Natural killer cell treated with Interleukin-12 subunit alpha and Interleukin-12 subunit beta and Interleukin-15 and Interleukin-18, amount 100 ng/mL, for 72 hours (primary cell): ENCODE measurements at regions not wholly inside any gene's neighbourhood (a gene's known extent, or its start where the extent isn't known, plus 50 kb on each side); places are given as distances from the start of the nearest gene placed in this dataset.

Source experiments
- ATAC-seq, 2 donors: fragments of 150-1000 bp; cut with Tn5 transposase in 1 of 2; sonication (Bioruptor Pico), chemical (Tn5 transposase) in 1 of 2; 2 replicates each; pipeline ENCODE4 v1.10.0; 2021
- DNase-seq: peaks from one replicate; pipeline ENCODE4 v3.0.0; 2022; ENCODE audit warnings: low spot score
- H3K27ac Mint-ChIP-seq, 2 donors: 1 replicate in 1 of 2; 2 replicates in 1 of 2; pipeline ENCODE4 v1.8.0; 2022; ENCODE audit warnings: mixed read lengths in 2 of 2, mild to moderate bottlenecking in 1 of 2, moderate library complexity in 1 of 2
- H3K27me3 Mint-ChIP-seq, 2 donors: 1 replicate in 1 of 2; 2 replicates in 1 of 2; pipeline ENCODE4 v1.8.0; 2022; ENCODE audit warnings: mixed read lengths in 2 of 2
- H3K36me3 Mint-ChIP-seq: one replicate; pipeline ENCODE4 v1.8.0; 2022; ENCODE audit warnings: mixed read lengths
- H3K4me1 Mint-ChIP-seq, 2 donors: 1 replicate in 1 of 2; 2 replicates in 1 of 2; pipeline ENCODE4 v1.8.0; 2022; ENCODE audit warnings: low read depth in 2 of 2, mixed read lengths in 2 of 2, mild to moderate bottlenecking in 1 of 2
- H3K4me3 Mint-ChIP-seq: one replicate; pipeline ENCODE4 v1.8.0; 2022; ENCODE audit warnings: mixed read lengths
- H3K9me3 Mint-ChIP-seq: 2 replicates; pipeline ENCODE4 v1.8.0; 2022; ENCODE audit warnings: mixed read lengths

- no peak overlapping the region for H3K27ac Mint-ChIP-seq
- H3K27me3 Mint-ChIP-seq = no peaks in the 10 kb centered on the region
Observed at GRCh38 chr4:181161669-181162068, 1081.5 kb upstream of the TENM3 start.

GRCh38 chr4:181162266-181162665, 1080.9 kb upstream of the TENM3 start:
- H3K36me3 Mint-ChIP-seq = no peaks in the 10 kb centered on the region
- ATAC-seq = no peak
- H3K9me3 Mint-ChIP-seq = peaks cover 11% of the 10 kb centered on the region
- no peak overlapping the region for H3K27ac Mint-ChIP-seq
- H3K27me3 Mint-ChIP-seq = no peaks in the 10 kb centered on the region
- H3K4me1 Mint-ChIP-seq = no peaks in the 10 kb centered on the region
- H3K4me3 Mint-ChIP-seq = no peak overlapping the region
- no peak for DNase-seq

More at GRCh38 chr4:181161669-181162068, 1081.5 kb upstream of the TENM3 start:
- ATAC-seq = no peak
- H3K36me3 Mint-ChIP-seq = no peaks in the 10 kb centered on the region
- H3K4me3 Mint-ChIP-seq = no peak overlapping the region
- no peaks in the 10 kb centered on the region for H3K4me1 Mint-ChIP-seq
- peaks cover 11% of the 10 kb centered on the region for H3K9me3 Mint-ChIP-seq
- DNase-seq = no peak

GRCh38 chr4:181162676-181163075, 1080.5 kb upstream of the TENM3 start:
- no peak for DNase-seq
- Mint-ChIP-seq H3K27ac (no peak overlapping the region), H3K36me3 (no peaks in the 10 kb centered on the region), H3K4me3 (no peak overlapping the region), H3K9me3 (peaks cover 11% of the 10 kb centered on the region), H3K4me1 (no peaks in the 10 kb centered on the region), H3K27me3 (no peaks in the 10 kb centered on the region)
- ATAC-seq = no peak

- H3K27ac Mint-ChIP-seq = no peak overlapping the region
- ATAC-seq = no peak
- no peak overlapping the region for H3K4me3 Mint-ChIP-seq
- peaks cover 10% of the 10 kb centered on the region for H3K9me3 Mint-ChIP-seq
- no peak for DNase-seq
- no peaks in the 10 kb centered on the region for H3K4me1 Mint-ChIP-seq
- no peaks in the 10 kb centered on the region for H3K27me3 Mint-ChIP-seq
- H3K36me3 Mint-ChIP-seq = no peaks in the 10 kb centered on the region
Observed at GRCh38 chr4:181166742-181167399, 1076.3 kb upstream of the TENM3 start.

- no peak for ATAC-seq
- H3K36me3 Mint-ChIP-seq = no peaks in the 10 kb centered on the region
- no peak for DNase-seq
- no peaks in the 10 kb centered on the region for H3K4me1 Mint-ChIP-seq
- H3K27me3 Mint-ChIP-seq = no peaks in the 10 kb centered on the region
- H3K9me3 Mint-ChIP-seq = peaks cover 10% of the 10 kb centered on the region
- no peak overlapping the region for H3K4me3 Mint-ChIP-seq
- H3K27ac Mint-ChIP-seq = no peak overlapping the region
Observed at GRCh38 chr4:181168011-181168805, 1075.0 kb upstream of the TENM3 start.

- no peaks in the 10 kb centered on the region for H3K27me3 Mint-ChIP-seq
- H3K27ac Mint-ChIP-seq = no peak overlapping the region
- H3K4me3 Mint-ChIP-seq = no peak overlapping the region
- H3K9me3 Mint-ChIP-seq = peaks cover 6% of the 10 kb centered on the region
- DNase-seq = no peak
- ATAC-seq = no peak
- no peaks in the 10 kb centered on the region for H3K36me3 Mint-ChIP-seq
- no peaks in the 10 kb centered on the region for H3K4me1 Mint-ChIP-seq
Observed at GRCh38 chr4:181173046-181173445, 1070.2 kb upstream of the TENM3 start.

GRCh38 chr4:181176306-181176705, 1066.9 kb upstream of the TENM3 start:
- Mint-ChIP-seq H3K4me1 (no peaks in the 10 kb centered on the region), H3K4me3 (no peak overlapping the region), H3K36me3 (no peaks in the 10 kb centered on the region), H3K9me3 (peaks cover 4% of the 10 kb centered on the region), H3K27ac (no peak overlapping the region), H3K27me3 (no peaks in the 10 kb centered on the region)
- DNase-seq = no peak
- ATAC-seq = no peak

- Mint-ChIP-seq H3K27ac (no peak overlapping the region), H3K36me3 (peaks cover 4% of the 10 kb centered on the region), H3K27me3 (no peaks in the 10 kb centered on the region), H3K4me1 (no peaks in the 10 kb centered on the region), H3K4me3 (no peak overlapping the region), H3K9me3 (peaks cover 14% of the 10 kb centered on the region)
- no peak for ATAC-seq
- DNase-seq = no peak
Observed at GRCh38 chr4:181181331-181181730, 1061.9 kb upstream of the TENM3 start.

GRCh38 chr4:181189751-181190150, 1053.5 kb upstream of the TENM3 start:
- H3K27ac Mint-ChIP-seq = no peak overlapping the region
- H3K36me3 Mint-ChIP-seq = no peaks in the 10 kb centered on the region
- DNase-seq = no peak
- H3K4me3 Mint-ChIP-seq = no peak overlapping the region
- no peak for ATAC-seq
- H3K9me3 Mint-ChIP-seq = peaks cover 5% of the 10 kb centered on the region
- no peaks in the 10 kb centered on the region for H3K4me1 Mint-ChIP-seq
- no peaks in the 10 kb centered on the region for H3K27me3 Mint-ChIP-seq

GRCh38 chr4:181193131-181193930, 1049.9 kb upstream of the TENM3 start:
- Mint-ChIP-seq H3K9me3 (no peaks in the 10 kb centered on the region), H3K27ac (no peak overlapping the region), H3K27me3 (no peaks in the 10 kb centered on the region), H3K36me3 (no peaks in the 10 kb centered on the region), H3K4me3 (no peak overlapping the region), H3K4me1 (no peaks in the 10 kb centered on the region)
- ATAC-seq (no peak), DNase-seq (no peak)

GRCh38 chr4:181194096-181194495, 1049.1 kb upstream of the TENM3 start:
- no peak overlapping the region for H3K27ac Mint-ChIP-seq
- DNase-seq = no peak
- H3K4me1 Mint-ChIP-seq = no peaks in the 10 kb centered on the region
- H3K9me3 Mint-ChIP-seq = no peaks in the 10 kb centered on the region
- ATAC-seq = no peak
- no peaks in the 10 kb centered on the region for H3K36me3 Mint-ChIP-seq
- H3K4me3 Mint-ChIP-seq = no peak overlapping the region
- no peaks in the 10 kb centered on the region for H3K27me3 Mint-ChIP-seq

GRCh38 chr4:181200076-181200475, 1043.1 kb upstream of the TENM3 start:
- Mint-ChIP-seq H3K4me1 (no peaks in the 10 kb centered on the region), H3K4me3 (no peak overlapping the region), H3K9me3 (peaks cover 17% of the 10 kb centered on the region)

GRCh38 chr4:181202240-181202639, 1041.0 kb upstream of the TENM3 start:
- Mint-ChIP-seq H3K27ac (no peak overlapping the region), H3K4me3 (no peak overlapping the region), H3K9me3 (peaks cover 18% of the 10 kb centered on the region), H3K36me3 (no peaks in the 10 kb centered on the region), H3K27me3 (no peaks in the 10 kb centered on the region), H3K4me1 (no peaks in the 10 kb centered on the region)
- DNase-seq (no peak), ATAC-seq (no peak)

More at GRCh38 chr4:181200076-181200475, 1043.1 kb upstream of the TENM3 start:
- Mint-ChIP-seq H3K27me3 (no peaks in the 10 kb centered on the region), H3K36me3 (no peaks in the 10 kb centered on the region), H3K27ac (no peak overlapping the region)
- DNase-seq = no peak
- ATAC-seq = no peak

GRCh38 chr4:181204109-181204508, 1039.1 kb upstream of the TENM3 start:
- ATAC-seq = no peak
- H3K4me3 Mint-ChIP-seq = no peak overlapping the region
- H3K27me3 Mint-ChIP-seq = no peaks in the 10 kb centered on the region
- no peaks in the 10 kb centered on the region for H3K4me1 Mint-ChIP-seq
- no peak for DNase-seq
- peaks cover 18% of the 10 kb centered on the region for H3K9me3 Mint-ChIP-seq
- H3K36me3 Mint-ChIP-seq = no peaks in the 10 kb centered on the region
- H3K27ac Mint-ChIP-seq = no peak overlapping the region
